GM21619 (cell line): ENCODE measurements at regions not wholly inside any gene's neighbourhood (a gene's known extent, or its start where the extent isn't known, plus 50 kb on each side); places are given as distances from the start of the nearest gene placed in this dataset.

ENCODE experiments used
- ATAC-seq: cut with Tn5 transposase; IDR thresholded peaks from one replicate; pipeline ENCODE4 v1.9.1; 2021; ENCODE audit not compliant: unreplicated experiment

DNA sequence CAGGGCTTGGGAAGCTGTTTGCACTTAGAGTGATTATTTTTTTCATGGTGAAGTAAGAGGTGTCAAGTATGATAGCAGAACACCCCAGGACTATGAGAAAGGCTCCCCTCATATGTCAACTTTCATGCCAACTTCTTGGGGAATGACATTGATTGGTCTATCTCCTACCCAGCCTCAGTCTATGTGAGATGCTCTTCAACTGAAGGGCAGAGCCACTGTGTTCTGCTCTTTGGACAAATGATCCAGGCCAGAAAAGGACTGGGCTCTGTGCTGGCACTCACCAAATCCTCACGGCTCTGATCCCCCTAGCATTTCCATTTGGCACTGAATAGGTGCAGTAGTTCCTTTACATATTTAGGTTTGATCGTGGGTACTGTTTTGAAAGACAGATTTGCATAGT lies 151.1 kb downstream of the DMRT2 start:
- ATAC-seq, result no peak

DNA sequence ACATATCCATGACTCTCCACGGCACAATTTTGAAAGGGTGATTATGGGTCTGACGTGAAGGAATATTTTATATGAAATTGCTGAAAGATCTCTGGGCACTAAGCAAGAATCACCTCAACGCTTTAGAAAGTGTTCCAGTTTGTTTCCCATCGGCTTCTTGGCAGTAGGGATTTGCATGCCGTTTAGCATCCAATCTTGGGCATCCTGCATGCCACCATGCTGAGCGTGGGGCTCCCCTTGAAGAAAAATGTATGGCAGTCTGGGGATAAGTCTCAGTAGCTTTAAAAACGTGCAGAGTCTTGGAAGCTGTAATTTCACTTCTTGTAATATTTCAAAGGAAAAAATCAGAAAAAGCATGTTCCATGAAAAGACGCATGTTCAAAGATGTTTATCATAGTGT lies 151.7 kb downstream of the DMRT2 start:
- no peak for ATAC-seq

DNA sequence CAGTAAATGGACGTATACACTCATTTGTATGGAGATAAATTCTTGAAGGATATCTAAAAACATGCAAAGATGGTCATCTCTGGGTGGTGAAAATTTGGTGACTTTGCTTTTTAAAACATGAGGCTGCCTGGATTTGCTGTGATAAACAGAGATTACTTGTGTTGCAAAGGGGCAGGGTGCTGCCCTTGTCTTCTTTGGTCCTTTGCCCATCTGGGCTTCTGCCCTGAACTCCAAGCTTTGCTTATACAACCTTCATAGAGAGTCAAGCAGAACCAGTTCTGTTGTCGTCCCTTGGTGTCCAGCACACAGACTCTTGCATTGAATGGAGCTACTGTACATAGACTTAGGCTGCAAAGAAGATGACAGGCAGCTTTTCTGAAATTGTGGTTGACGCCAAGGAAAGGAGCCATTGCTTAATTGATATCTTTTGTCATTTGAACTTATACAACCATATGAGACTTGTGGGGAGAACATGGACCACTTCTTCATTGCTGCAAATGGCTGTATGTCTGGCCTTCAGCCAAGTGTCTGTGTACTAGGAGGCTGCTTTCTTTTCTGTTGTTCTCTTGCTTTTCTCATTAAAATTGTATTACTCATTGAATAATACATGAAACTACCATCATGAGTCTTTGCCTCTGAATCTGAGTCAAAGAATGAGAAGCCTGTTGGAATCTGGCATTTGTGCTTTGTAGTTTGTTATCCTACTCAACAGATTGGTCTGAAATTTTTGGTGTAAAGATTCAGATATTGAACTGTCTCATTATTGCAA lies 152.5 kb downstream of the DMRT2 start:
- no peak for ATAC-seq

DNA sequence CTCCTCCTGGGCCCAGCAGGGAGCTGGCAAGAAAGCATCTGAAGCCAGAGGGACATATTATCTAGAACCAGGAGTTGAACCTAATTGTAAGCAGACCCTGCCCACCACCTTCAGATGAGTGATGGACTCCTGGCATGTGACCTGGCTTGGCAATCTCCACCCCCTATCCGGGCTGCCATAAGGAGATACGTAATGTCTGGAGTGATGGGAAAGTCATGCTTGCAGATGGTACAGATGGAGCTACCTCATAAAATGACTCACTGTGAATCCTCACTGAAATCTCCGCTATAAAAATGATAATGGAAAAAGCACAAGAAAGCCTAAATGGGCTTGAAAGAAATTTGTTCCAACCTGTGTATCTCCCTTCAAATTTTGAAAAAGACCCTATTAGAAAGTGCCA lies 157.5 kb downstream of the DMRT2 start:
- no peak for ATAC-seq

DNA sequence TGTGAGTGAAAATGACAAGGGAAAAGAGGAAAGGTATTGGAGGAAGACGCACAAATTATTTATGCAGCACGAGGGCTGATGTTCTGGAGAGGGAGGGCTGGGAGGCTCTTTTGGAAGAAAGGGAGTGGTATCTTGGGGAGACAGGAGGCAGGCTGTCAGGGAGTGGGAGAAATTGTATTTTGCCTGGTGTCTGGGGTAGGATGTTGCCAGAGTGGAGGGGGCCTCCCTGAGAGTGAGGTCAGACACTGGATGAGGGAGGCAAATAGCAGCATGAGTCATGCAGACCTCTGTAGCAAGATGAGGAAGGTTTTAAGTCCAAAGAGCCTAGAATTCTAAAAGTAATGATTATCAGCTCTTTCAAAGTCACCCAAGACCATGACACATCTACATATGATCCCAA lies 158.0 kb downstream of the DMRT2 start:
- ATAC-seq, result no peak

DNA sequence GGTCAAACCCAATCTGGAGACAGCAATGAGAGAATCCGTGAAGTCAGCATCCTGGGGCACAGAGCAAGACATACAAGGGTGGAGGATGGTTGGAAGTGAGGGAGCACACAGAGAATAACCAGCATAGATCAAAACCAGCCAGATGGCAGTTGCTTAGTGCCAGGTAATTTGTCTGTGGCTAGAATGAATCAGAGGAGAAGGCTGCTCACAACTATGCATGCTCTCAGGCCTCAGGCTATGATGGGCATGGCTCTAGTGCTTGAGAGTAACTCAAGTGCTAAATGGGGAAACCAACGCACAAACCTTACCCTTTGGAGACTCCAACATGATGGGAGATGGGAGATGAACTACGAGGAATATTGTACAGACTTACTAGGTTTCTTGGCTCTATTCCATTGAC lies 160.8 kb downstream of the DMRT2 start:
- ATAC-seq, result no peak

DNA sequence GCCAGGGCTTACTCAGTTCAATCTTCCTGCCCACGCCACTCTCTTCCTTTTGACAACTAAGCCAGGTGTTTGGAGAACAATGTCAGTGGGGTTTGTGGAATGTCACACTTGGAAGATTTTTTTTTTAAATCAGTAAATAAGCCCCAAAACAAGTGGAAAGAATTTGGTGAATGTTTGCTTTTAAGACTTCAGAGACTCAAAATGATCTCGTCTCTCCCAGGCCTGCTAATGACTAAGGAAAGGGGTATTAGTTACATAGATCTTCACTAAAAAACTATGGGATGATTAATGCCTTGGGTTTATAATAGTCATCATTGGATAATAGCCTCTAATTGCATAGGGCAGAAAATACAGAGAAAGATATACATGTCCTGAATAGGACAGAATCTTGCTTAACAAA lies 166.4 kb downstream of the DMRT2 start:
- ATAC-seq, result no peak

DNA sequence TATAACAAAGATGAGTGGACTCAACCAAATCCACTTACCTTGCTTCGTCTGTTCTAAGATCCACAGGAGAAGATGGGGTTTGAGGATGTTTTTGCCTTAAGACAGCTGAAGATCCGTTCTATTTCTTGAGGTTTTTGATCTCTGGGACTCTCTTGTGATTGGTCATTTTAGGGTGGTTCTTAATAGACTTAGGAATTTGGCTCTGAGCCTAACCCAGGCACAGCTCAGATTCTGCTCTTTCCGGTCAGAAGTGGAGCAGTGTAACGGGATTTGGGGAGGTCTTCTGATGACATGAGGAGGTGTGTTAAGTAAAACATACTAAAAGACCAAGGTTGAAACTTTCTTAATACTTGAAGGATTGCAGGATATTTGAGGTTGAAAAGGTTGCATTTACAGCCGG lies 166.9 kb downstream of the DMRT2 start:
- no peak for ATAC-seq

DNA sequence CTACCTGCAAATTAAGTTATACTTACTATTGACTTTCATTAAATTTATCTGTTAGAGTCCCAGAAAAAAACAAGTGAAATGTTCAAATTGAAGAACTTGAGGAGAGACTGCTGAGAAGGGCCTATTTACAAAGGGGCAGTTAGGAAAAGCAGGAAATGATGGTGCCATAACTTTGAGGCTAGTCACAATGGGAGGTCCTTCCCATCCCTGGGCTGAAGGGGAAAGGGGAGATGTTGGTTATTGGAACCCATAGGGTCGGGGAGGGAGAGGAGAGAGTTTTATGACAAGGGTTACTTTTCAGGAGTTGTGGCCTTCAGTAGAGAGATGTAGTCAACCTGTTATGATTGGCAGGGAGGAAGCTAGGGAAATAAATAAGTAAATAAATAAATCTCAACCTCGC lies 169.1 kb downstream of the DMRT2 start:
- ATAC-seq, result no peak

DNA sequence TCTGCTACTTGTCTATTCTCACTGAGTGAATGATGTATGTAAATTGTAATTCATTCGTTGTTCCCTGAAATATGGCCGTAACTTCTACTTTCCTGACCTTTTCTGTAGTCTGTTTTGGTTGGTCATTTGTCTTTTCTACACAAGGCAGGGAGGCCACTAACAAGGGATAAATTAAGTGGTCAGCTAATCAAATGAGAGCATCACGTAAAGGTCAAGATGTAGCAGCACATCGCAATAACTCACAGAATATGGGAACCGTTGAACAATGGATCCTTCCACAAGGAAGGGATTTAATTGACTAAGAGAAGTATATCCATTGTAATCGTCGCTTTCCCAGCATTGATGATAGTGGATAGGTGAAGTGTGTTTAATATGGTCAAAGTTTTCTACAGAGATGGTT lies 171.1 kb downstream of the DMRT2 start:
- ATAC-seq, result no peak

DNA sequence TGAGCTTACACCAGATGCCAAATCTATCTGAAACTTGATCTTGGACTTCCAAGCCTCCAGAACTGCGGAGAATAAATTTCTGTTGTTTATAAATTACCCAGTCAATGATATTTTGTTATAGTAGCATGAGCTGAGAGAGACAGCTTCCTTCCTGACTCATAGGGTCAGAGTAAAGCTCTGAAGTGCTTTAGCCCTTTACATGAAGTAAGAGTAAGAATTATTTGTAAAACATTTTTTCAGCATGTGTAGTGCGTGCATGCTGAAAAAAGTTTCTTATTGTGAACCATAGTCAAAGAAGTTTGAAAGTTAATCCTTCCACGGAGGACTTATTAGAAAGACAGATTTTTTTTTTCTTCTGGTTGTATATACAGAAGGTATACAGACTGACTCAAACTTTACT lies 172.4 kb downstream of the DMRT2 start:
- ATAC-seq, result no peak

DNA sequence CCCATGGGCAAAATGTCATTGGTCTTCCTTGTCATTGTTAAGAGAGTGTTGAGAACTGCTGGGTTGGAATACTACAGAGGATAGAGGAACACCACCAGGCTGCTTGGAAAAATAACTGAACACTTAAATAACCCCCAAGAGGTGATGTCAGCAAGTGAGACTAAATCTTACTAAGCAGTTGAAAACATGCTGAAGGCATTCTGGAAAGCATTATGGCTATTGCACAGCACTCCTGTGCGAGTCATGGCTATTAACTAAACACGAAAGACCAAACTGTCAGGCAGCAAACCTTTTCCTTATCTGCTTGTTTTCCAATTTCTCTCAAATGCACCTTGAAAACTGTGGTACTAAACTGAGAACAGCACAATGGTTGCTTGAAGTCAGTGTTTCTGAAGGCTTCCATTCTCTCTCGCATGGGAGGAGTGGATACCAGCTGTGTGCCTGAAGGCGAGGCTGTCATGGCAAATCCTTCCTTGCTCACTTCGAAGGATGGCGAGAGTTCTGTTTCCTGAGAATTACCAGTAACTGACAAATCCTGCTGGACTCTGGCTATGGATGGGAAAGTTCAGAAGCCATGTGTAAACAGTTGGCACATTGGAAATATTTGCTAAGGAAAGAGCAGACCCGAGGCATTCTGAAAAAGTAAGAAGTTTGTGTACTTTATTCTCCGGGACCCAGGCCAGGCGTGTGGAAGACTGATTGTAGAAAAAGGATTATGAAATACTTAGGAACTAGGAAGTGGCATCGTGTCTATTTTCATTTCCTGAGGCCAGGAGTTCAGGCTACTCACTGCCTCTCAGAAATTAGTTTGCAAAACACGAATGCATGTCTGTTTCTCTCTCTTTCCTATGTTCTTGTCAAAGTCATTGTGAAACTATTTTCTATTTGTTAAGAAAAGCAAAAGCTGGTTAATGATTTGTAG lies 182.1 kb downstream of the DMRT2 start:
- peak; percentile 80 for ATAC-seq

DNA sequence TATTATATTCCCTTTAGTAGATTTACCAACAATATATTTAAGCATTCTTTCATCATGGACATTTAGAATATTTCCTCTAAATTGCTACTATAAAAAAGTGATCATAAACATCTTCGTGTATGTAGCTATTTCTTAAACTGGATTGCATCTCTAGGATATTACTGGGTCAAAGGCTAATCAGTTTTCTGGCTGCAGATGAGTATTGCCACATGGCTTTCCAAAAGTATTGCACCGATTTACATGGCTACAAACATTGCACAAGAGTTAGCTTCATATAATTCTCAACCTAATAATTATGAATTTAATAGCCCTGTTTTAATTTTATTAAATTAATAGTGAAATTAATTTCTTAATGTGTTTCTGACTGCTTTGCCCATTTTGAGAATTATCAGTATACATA lies 183.4 kb downstream of the DMRT2 start:
- no peak for ATAC-seq

DNA sequence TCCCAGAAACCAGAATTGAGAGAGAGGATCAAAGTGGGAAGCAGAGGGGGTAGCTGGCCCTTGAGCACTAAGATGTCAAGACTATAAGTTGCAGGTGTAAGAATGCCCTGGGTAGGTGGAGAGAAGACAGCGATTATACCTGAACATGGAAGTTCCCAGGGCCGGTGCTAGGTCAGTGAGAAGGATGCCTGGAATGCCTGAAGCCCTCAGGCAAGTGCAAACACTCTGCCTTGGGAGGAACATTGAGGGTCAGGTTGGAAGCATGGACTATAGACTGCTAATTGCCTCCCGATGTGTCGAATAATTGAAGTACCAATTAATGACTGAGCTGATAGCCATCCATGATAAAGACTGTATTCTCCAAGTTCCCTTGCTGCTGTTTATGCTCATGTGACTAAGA lies 185.5 kb downstream of the DMRT2 start:
- ATAC-seq, result no peak

DNA sequence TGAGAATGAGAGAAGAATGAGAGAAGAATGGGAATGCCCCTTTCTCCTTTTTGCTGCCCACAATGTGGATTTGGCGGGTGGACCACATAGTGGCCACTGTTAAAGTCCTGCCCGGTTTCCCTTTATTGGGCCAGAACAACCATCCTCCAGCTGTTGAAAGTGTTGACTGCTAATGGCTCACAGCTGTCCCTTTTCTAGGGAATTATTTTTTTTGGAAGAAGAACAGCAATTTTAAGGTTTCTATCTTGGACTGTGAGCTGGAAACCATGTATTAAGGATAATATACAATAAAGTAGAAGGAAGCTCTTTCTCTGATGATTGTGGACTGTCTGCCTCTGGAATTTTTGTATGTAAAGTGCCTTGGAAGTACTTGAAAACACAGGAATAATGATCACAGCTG lies 185.9 kb downstream of the DMRT2 start:
- ATAC-seq, result no peak

DNA sequence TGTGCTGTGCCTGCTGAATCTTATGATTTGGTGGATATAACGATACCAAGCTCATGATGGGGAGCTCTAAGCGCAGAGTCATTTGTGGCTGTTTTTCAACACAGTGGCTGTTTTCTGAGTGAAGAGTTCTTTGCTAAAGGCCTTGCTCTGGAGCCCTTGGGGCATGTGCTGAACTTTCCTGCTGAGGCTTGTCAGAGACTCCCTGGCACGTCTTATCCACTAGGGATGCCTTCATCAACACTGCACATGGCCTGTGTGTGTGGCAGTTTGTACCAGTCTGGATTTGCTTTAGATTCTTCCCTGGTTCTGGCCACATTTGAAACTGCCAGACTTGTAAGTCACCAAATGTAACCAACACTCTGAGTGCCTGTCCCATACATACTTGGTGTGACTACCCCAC lies 188.2 kb downstream of the DMRT2 start:
- no peak for ATAC-seq

DNA sequence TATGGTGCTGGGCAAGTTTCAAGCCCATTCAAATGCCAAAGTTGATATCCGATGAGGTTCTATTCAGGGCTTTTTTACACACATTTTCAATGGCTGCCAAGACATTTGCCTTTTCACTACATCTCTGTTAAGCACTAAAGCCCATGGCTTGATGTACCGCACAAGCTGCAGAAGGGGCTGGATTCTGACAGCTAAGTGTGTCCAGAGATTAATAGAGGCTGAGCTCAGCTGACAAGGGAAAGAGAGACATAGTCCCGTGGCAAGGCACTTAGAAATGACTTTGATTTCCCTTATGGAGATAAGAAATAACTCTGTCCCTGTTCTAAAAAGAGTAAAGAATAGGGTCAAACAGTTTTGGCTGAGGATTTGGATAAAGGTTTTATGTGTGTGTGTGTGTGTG lies 198.6 kb downstream of the DMRT2 start:
- no peak for ATAC-seq

DNA sequence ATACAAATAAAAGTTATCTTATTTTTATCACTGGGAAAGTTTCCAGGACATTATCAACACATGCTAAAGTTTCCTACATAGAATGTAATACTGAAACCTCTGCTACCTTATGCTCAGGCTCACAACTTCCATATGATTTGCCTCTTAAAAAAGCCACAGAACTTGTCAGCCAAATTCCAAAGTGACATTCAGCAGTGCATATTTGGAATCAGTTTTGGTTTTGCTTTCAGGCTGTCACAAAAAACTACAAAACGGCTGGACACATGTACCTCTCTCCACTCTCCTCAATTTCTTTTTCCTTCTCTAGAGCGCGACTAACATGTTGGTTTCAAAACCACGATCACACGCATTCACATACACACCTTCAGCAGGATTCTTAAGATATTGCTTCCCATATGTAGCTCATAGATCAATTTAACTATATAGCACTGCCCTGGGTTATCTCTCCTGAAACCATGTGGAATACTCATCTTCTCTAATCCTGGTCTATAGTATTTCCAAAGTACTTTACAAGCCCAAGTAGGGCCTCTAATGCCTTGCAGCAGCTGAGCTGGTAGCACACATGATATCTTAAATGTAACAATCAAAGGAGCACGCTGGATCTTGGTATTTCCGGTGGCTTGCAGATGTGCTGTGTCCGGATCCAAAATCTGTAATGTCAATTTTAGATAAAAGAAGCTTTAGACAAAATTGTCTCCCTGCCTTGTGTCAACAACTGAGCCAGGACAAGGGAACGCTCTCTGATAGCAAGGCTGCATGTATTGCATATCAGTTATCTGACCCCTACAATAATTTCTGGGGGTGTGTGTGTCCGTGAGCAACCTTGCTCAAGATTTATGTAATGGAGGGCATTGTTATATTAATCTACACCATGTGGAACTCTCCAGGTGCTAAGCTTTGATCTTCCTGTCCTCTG lies 203.2 kb downstream of the DMRT2 start:
- ATAC-seq, result no peak

DNA sequence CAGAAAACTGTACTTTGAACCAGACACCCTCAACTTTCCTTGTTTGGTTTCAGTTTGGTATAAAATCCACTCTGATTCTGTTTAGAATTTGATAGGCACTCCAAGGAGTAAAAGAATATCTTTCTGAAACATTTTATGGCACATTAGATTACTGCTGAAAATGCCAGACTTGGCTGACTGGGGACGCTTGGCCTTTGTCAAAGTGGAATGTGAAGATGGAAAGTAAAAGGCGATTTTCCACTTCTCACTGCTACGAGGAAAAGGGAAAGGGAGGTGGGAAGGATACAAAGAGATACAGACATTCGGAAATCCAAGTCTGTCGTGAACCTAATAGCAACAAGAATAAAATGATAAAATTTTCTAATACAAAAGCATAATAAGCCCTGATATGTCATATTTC lies 203.9 kb downstream of the DMRT2 start:
- ATAC-seq, result no peak

DNA sequence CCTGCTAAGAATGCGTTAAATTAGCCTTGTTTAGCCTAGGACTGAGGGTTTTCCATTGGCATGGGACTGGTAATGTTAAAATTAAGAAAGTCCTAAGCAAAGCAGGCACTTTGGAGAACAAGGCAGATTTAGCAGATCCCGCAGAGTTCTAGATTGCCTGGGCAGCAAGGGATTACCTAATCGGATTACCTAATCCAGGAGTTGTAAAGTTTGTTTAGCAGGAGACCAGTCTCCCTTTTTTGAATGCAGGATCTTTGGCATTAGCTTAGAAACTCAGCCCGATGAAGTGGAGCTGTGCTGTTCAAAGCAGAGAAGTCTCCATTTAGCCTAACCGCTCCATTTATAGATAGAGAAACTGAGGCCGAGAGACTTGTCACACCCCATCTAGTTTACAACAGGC lies 206.0 kb downstream of the DMRT2 start:
- ATAC-seq, result no peak

DNA sequence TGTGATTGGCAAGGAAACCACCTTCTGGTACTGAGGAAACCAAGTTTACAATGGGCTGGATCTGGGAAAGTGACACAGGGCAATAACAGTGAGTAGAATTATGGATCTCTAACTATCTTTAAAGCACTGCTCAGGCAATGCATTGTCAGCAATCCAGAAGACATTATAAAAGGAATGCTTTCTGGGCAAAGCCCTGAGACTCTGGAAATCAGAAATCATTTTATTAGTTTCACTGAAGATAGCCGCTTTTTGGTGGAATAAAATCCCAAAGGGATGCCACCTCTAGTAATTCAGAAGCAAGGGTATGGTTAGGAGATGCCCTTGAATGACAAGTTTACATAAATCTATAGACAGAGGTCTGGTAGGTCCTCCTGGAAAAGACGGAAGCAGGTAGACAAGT lies 211.1 kb downstream of the DMRT2 start:
- ATAC-seq, result no peak
